ENCODE measurements at regions not wholly inside any gene's neighbourhood (a gene's known extent, or its start where the extent isn't known, plus 50 kb on each side); places are given as distances from the start of the nearest gene placed in this dataset.

GRCh38 chr1:195590649-195591048 lies 1017.6 kb downstream of the KCNT2 start:
- no peak for FAIRE-seq
- TF ChIP-seq TAF1 (IDR thresholded peaks at IDR 0.05; ENCODE audit: low read depth, low read length) (no peak), PAX5 (IDR thresholded peaks at IDR 0.05; ENCODE audit: insufficient read depth, low read length, severe bottlenecking) (no peak), SPI1 (IDR thresholded peaks at IDR 0.05; ENCODE audit: low read depth, low read length) (no peak)
- DNase-seq (ENCODE audit: insufficient read length, low spot score) = no peak

- DNase-seq (ENCODE audit: insufficient read length, low spot score) (no peak), FAIRE-seq (no peak)
- TF ChIP-seq PAX5 (IDR thresholded peaks at IDR 0.05; ENCODE audit: insufficient read depth, low read length, severe bottlenecking) = no peak
- TF ChIP-seq SPI1 (IDR thresholded peaks at IDR 0.05; ENCODE audit: low read depth, low read length) = no peak
- TF ChIP-seq POLR2AphosphoS5 (IDR thresholded peaks at IDR 0.05; ENCODE audit: low read depth, low read length) = no peak
- no peak for TF ChIP-seq TAF1 (IDR thresholded peaks at IDR 0.05; ENCODE audit: low read depth, low read length)
- no peak for TF ChIP-seq POU2F2 (IDR thresholded peaks at IDR 0.05; ENCODE audit: low read depth, low read length)
- no peak for TF ChIP-seq POLR2A (IDR thresholded peaks at IDR 0.05; ENCODE audit: low read depth, low read length)
Observed at GRCh38 chr1:195584870-195585624, 1023.2 kb downstream of the KCNT2 start.

- no peak for DNase-seq (ENCODE audit: insufficient read length, low spot score)
- no peak for FAIRE-seq
- TF ChIP-seq POU2F2 (IDR thresholded peaks at IDR 0.05; ENCODE audit: low read depth, low read length) = no peak
- TF ChIP-seq SPI1 (IDR thresholded peaks at IDR 0.05; ENCODE audit: low read depth, low read length) = no peak
- TF ChIP-seq POLR2AphosphoS5 (IDR thresholded peaks at IDR 0.05; ENCODE audit: low read depth, low read length) = no peak
- TF ChIP-seq POLR2A (IDR thresholded peaks at IDR 0.05; ENCODE audit: low read depth, low read length) = no peak
- TF ChIP-seq TAF1 (IDR thresholded peaks at IDR 0.05; ENCODE audit: low read depth, low read length) = no peak
- no peak for TF ChIP-seq PAX5 (IDR thresholded peaks at IDR 0.05; ENCODE audit: insufficient read depth, low read length, severe bottlenecking)
Observed at GRCh38 chr1:195580988-195581387, 1027.3 kb downstream of the KCNT2 start.

GRCh38 chr1:195577748-195578147 lies 1030.5 kb downstream of the KCNT2 start:
- FAIRE-seq = no peak

GRCh38 chr1:195576641-195577040 lies 1031.6 kb downstream of the KCNT2 start:
- no peak for FAIRE-seq
- no peak for DNase-seq (ENCODE audit: insufficient read length, low spot score)
- TF ChIP-seq POU2F2 (IDR thresholded peaks at IDR 0.05; ENCODE audit: low read depth, low read length) (no peak), SPI1 (IDR thresholded peaks at IDR 0.05; ENCODE audit: low read depth, low read length) (no peak), POLR2A (IDR thresholded peaks at IDR 0.05; ENCODE audit: low read depth, low read length) (no peak), POLR2AphosphoS5 (IDR thresholded peaks at IDR 0.05; ENCODE audit: low read depth, low read length) (no peak), PAX5 (IDR thresholded peaks at IDR 0.05; ENCODE audit: insufficient read depth, low read length, severe bottlenecking) (no peak), TAF1 (IDR thresholded peaks at IDR 0.05; ENCODE audit: low read depth, low read length) (no peak)

More at GRCh38 chr1:195577748-195578147, 1030.5 kb downstream of the KCNT2 start:
- DNase-seq (ENCODE audit: insufficient read length, low spot score) = no peak
- TF ChIP-seq TAF1 (IDR thresholded peaks at IDR 0.05; ENCODE audit: low read depth, low read length) = no peak
- TF ChIP-seq POLR2AphosphoS5 (IDR thresholded peaks at IDR 0.05; ENCODE audit: low read depth, low read length) = no peak
- TF ChIP-seq POU2F2 (IDR thresholded peaks at IDR 0.05; ENCODE audit: low read depth, low read length) = no peak

- TF ChIP-seq POLR2AphosphoS5 (IDR thresholded peaks at IDR 0.05; ENCODE audit: low read depth, low read length) (no peak), PAX5 (IDR thresholded peaks at IDR 0.05; ENCODE audit: insufficient read depth, low read length, severe bottlenecking) (no peak), TAF1 (IDR thresholded peaks at IDR 0.05; ENCODE audit: low read depth, low read length) (no peak), POLR2A (IDR thresholded peaks at IDR 0.05; ENCODE audit: low read depth, low read length) (no peak), SPI1 (IDR thresholded peaks at IDR 0.05; ENCODE audit: low read depth, low read length) (no peak), POU2F2 (IDR thresholded peaks at IDR 0.05; ENCODE audit: low read depth, low read length) (no peak)
- DNase-seq (ENCODE audit: insufficient read length, low spot score) = no peak
- FAIRE-seq = no peak
Observed at GRCh38 chr1:195574511-195574910, 1033.7 kb downstream of the KCNT2 start.

GRCh38 chr1:195569934-195570333 lies 1038.3 kb downstream of the KCNT2 start:
- DNase-seq (ENCODE audit: insufficient read length, low spot score) (no peak), FAIRE-seq (no peak)
- TF ChIP-seq POLR2A (IDR thresholded peaks at IDR 0.05; ENCODE audit: low read depth, low read length) (no peak), POLR2AphosphoS5 (IDR thresholded peaks at IDR 0.05; ENCODE audit: low read depth, low read length) (no peak), TAF1 (IDR thresholded peaks at IDR 0.05; ENCODE audit: low read depth, low read length) (no peak), PAX5 (IDR thresholded peaks at IDR 0.05; ENCODE audit: insufficient read depth, low read length, severe bottlenecking) (no peak), POU2F2 (IDR thresholded peaks at IDR 0.05; ENCODE audit: low read depth, low read length) (no peak), SPI1 (IDR thresholded peaks at IDR 0.05; ENCODE audit: low read depth, low read length) (no peak)

GRCh38 chr1:195568389-195568788 lies 1039.9 kb downstream of the KCNT2 start:
- TF ChIP-seq POLR2AphosphoS5 (IDR thresholded peaks at IDR 0.05; ENCODE audit: low read depth, low read length) (no peak), POLR2A (IDR thresholded peaks at IDR 0.05; ENCODE audit: low read depth, low read length) (no peak), TAF1 (IDR thresholded peaks at IDR 0.05; ENCODE audit: low read depth, low read length) (no peak), POU2F2 (IDR thresholded peaks at IDR 0.05; ENCODE audit: low read depth, low read length) (no peak), PAX5 (IDR thresholded peaks at IDR 0.05; ENCODE audit: insufficient read depth, low read length, severe bottlenecking) (no peak), SPI1 (IDR thresholded peaks at IDR 0.05; ENCODE audit: low read depth, low read length) (no peak)
- FAIRE-seq = no peak
- no peak for DNase-seq (ENCODE audit: insufficient read length, low spot score)

- FAIRE-seq (no peak), DNase-seq (ENCODE audit: insufficient read length, low spot score) (no peak)
- TF ChIP-seq TAF1 (IDR thresholded peaks at IDR 0.05; ENCODE audit: low read depth, low read length) = no peak
- no peak for TF ChIP-seq POLR2A (IDR thresholded peaks at IDR 0.05; ENCODE audit: low read depth, low read length)
- no peak for TF ChIP-seq PAX5 (IDR thresholded peaks at IDR 0.05; ENCODE audit: insufficient read depth, low read length, severe bottlenecking)
- no peak for TF ChIP-seq POLR2AphosphoS5 (IDR thresholded peaks at IDR 0.05; ENCODE audit: low read depth, low read length)
- no peak for TF ChIP-seq SPI1 (IDR thresholded peaks at IDR 0.05; ENCODE audit: low read depth, low read length)
- TF ChIP-seq POU2F2 (IDR thresholded peaks at IDR 0.05; ENCODE audit: low read depth, low read length) = no peak
Observed at GRCh38 chr1:195562074-195562473, 1046.2 kb downstream of the KCNT2 start.
